ENCODE measurements at regions not wholly inside any gene's neighbourhood (a gene's known extent, or its start where the extent isn't known, plus 50 kb on each side); places are given as distances from the start of the nearest gene placed in this dataset.

- TF ChIP-seq SIN3A (IDR thresholded peaks at IDR 0.05; ENCODE audit: borderline replicate concordance, insufficient read depth, low read length) (no peak), REST (IDR thresholded peaks at IDR 0.05; ENCODE audit: insufficient read depth in 1 of 2, low read depth in 2 of 2, low read length in 2 of 2) (no peak)
Measured at GRCh38 chr9:17065062-17065461, 69.8 kb upstream of the CNTLN start.
